WTC11 (cell line): ENCODE measurements at regions not wholly inside any gene's neighbourhood (a gene's known extent, or its start where the extent isn't known, plus 50 kb on each side); places are given as distances from the start of the nearest gene placed in this dataset.

Source experiments
- ATAC-seq: fragments of 200-7000 bp; cut with Tn5 transposase; 2 replicates; pipeline ENCODE4 v1.10.0; 2021; ENCODE audit warnings: mild to moderate bottlenecking, moderate library complexity
- CTCF ChIA-PET: fragments of 300-600 bp; sonication (Branson Sonifier 250); formaldehyde crosslinking; loops from one replicate; lab custom pipeline; 2021; ENCODE audit warnings: antibody characterized with exemption; lab: Charles Lee
- POLR2A ChIA-PET: fragments of 350-600 bp; sonication (Branson Sonifier 250); formaldehyde crosslinking; loops from one replicate; lab custom pipeline; 2021; ENCODE audit warnings: antibody characterized with exemption; lab: Charles Lee
- DNase-seq: peaks from one replicate; pipeline ENCODE4 v3.0.0; 2021; ENCODE audit warnings: low spot score
- H3K27ac Mint-ChIP-seq: 2 replicates; pipeline ENCODE4 v1.8.0; 2021; ENCODE audit warnings: mixed read lengths
- H3K27me3 Mint-ChIP-seq: 2 replicates; pipeline ENCODE4 v1.8.0; 2021; ENCODE audit warnings: low read depth, mild to moderate bottlenecking, moderate library complexity, mixed read lengths
- H3K36me3 Mint-ChIP-seq: 2 replicates; pipeline ENCODE4 v1.8.0; 2021; ENCODE audit warnings: mixed read lengths
- H3K4me1 Mint-ChIP-seq: 2 replicates; pipeline ENCODE4 v1.8.0; 2022; ENCODE audit warnings: mixed read lengths
- H3K4me3 Mint-ChIP-seq: 2 replicates; pipeline ENCODE4 v1.8.0; 2021; ENCODE audit warnings: mild to moderate bottlenecking, moderate library complexity, mixed read lengths
- H3K9me3 Mint-ChIP-seq: 2 replicates; pipeline ENCODE4 v1.8.0; 2021; ENCODE audit warnings: mixed read lengths
- EMX1 ChIP-seq: fragments of 250-450 bp; sonication (Bioruptor Pico); IDR thresholded peaks from 2 replicates; pipeline ENCODE4 v1.8.0; 2021; ENCODE audit warnings: mild to moderate bottlenecking
- ESRRA ChIP-seq: sonication (generic); formaldehyde crosslinking; IDR thresholded peaks from 2 replicates; pipeline ENCODE4 v1.8.1; 2022; ENCODE audit warnings: mild to moderate bottlenecking, missing genetic modification reagents, borderline replicate concordance
- ETV6 ChIP-seq: sonication (generic); formaldehyde crosslinking; IDR thresholded peaks from 2 replicates; pipeline ENCODE4 v1.8.1; 2022; ENCODE audit warnings: mild to moderate bottlenecking, missing genetic modification reagents
- GTF2I ChIP-seq: fragments of 250-450 bp; sonication (Bioruptor Pico); conservative IDR thresholded peaks from 2 replicates; pipeline ENCODE4 v1.4.0; 2021; ENCODE audit warnings: mild to moderate bottlenecking
- NFATC4 ChIP-seq: fragments of 250-450 bp; sonication (Bioruptor Pico); IDR thresholded peaks from 2 replicates; pipeline ENCODE4 v1.9.0; 2021; ENCODE audit warnings: mild to moderate bottlenecking
- NR1H2 ChIP-seq: sonication (generic); formaldehyde crosslinking; IDR thresholded peaks from 2 replicates; pipeline ENCODE4 v1.9.0; 2021; ENCODE audit warnings: mild to moderate bottlenecking, moderate library complexity, missing genetic modification reagents
- NR3C1 ChIP-seq: sonication (generic); formaldehyde crosslinking; conservative IDR thresholded peaks from 2 replicates; pipeline ENCODE4 v1.8.1; 2023; ENCODE audit warnings: low read depth, mild to moderate bottlenecking, missing genetic modification reagents
- SMAD3 ChIP-seq: sonication (generic); formaldehyde crosslinking; IDR thresholded peaks from 2 replicates; pipeline ENCODE4 v1.8.0; 2022; ENCODE audit warnings: missing genetic modification reagents, mild to moderate bottlenecking, borderline replicate concordance
- SOX15 ChIP-seq: fragments of 250-450 bp; sonication (Bioruptor Pico); IDR thresholded peaks from 2 replicates; pipeline ENCODE4 v1.9.0; 2021; ENCODE audit warnings: mild to moderate bottlenecking
- ZBTB21 ChIP-seq: sonication (generic); formaldehyde crosslinking; IDR thresholded peaks from 2 replicates; pipeline ENCODE4 v1.8.1; 2023; ENCODE audit warnings: mild to moderate bottlenecking, missing genetic modification reagents, borderline replicate concordance
- ZNF219 ChIP-seq: sonication (generic); formaldehyde crosslinking; IDR thresholded peaks from 2 replicates; pipeline ENCODE4 v1.8.0; 2023; ENCODE audit warnings: missing genetic modification reagents, mild to moderate bottlenecking, borderline replicate concordance
- ZNF317 ChIP-seq: sonication (generic); formaldehyde crosslinking; IDR thresholded peaks from 2 replicates; pipeline ENCODE4 v1.8.1; 2023; ENCODE audit warnings: low read depth, mild to moderate bottlenecking, moderate library complexity, missing genetic modification reagents, borderline replicate concordance
- ZNF416 ChIP-seq: fragments of 250-450 bp; sonication (Bioruptor Pico); IDR thresholded peaks from 2 replicates; pipeline ENCODE4 v1.9.0; 2021; ENCODE audit warnings: mild to moderate bottlenecking, inconsistent platforms
- ZNF671 ChIP-seq: fragments of 250-450 bp; sonication (Bioruptor Pico); IDR thresholded peaks from 2 replicates; pipeline ENCODE4 v1.8.0; 2021; ENCODE audit warnings: mild to moderate bottlenecking
- TF ChIP-seq, protein P1 (sequence below): fragments of 250-450 bp; sonication (Bioruptor Pico); IDR thresholded peaks from 2 replicates; pipeline ENCODE4 v1.9.0; 2021; ENCODE audit warnings: moderate library complexity, mild to moderate bottlenecking, inconsistent platforms, borderline replicate concordance
- TF ChIP-seq, protein P2 (sequence below): sonication (generic); formaldehyde crosslinking; IDR thresholded peaks from 2 replicates; pipeline ENCODE4 v1.8.1; 2023; ENCODE audit warnings: mild to moderate bottlenecking, missing genetic modification reagents, moderate library complexity
- TF ChIP-seq, protein P3 (sequence below): sonication (generic); formaldehyde crosslinking; IDR thresholded peaks from 2 replicates; pipeline ENCODE4 v1.8.0; 2023; ENCODE audit warnings: missing genetic modification reagents
- TF ChIP-seq, protein P4 (sequence below): sonication (generic); formaldehyde crosslinking; conservative IDR thresholded peaks from 2 replicates; pipeline ENCODE4 v1.8.1; 2022; ENCODE audit warnings: mild to moderate bottlenecking, missing genetic modification reagents
- TF ChIP-seq, protein P5 (sequence below): sonication (generic); formaldehyde crosslinking; IDR thresholded peaks from 2 replicates; pipeline ENCODE4 v1.8.1; 2023; ENCODE audit warnings: mild to moderate bottlenecking, missing genetic modification reagents, borderline replicate concordance
- TF ChIP-seq, protein P6 (sequence below): sonication (generic); formaldehyde crosslinking; IDR thresholded peaks from 2 replicates; pipeline ENCODE4 v1.8.0; 2023; ENCODE audit warnings: missing genetic modification reagents, mild to moderate bottlenecking, borderline replicate concordance
- TF ChIP-seq, protein P7 (sequence below): sonication (generic); formaldehyde crosslinking; IDR thresholded peaks from 2 replicates; pipeline ENCODE4 v1.8.1; 2022; ENCODE audit warnings: low read depth, mild to moderate bottlenecking, moderate library complexity, missing genetic modification reagents, borderline replicate concordance
- TF ChIP-seq, protein P8 (sequence below): sonication (generic); formaldehyde crosslinking; IDR thresholded peaks from 2 replicates; pipeline ENCODE4 v1.8.0; 2022; ENCODE audit warnings: mild to moderate bottlenecking, missing genetic modification reagents

DNA sequence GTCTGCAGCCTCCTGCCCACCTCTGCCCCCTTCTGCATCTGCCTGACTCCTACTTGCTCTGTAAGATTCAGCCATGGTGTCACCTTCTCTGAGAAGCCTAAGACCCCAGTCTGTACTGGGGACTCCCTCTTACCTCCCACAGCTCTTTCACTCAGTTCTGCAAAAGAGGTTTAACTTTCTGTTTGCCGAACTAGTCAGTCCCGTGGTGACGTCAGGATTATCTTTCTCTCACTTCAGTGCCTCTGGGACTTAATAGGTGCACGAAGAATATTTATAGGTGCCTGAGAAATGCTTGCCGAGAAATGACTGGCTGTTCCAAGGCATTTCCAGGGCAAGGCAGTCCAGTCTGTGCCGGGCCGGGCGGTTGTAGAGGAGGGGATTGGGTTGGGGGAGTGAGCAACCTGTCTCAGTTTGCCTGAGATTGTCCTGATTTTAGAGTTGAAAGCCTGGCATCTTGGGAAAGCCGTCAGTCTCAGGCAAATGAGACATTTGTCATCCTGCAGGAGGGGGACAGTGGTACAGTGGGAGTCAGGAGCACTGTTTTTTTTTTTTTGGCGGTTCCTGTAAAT lies 227.5 kb upstream of the NPVF start (continued):
- TF ChIP-seq, protein P1, sequence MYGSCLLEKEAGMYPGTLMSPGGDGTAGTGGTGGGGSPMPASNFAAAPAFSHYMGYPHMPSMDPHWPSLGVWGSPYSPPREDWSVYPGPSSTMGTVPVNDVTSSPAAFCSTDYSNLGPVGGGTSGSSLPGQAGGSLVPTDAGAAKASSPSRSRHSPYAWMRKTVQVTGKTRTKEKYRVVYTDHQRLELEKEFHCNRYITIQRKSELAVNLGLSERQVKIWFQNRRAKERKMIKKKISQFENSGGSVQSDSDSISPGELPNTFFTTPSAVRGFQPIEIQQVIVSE (CRISPR knock-in tag), result no peak
- no peak for TF ChIP-seq SMAD3 (CRISPR knock-in tag)
- TF ChIP-seq, protein P2, sequence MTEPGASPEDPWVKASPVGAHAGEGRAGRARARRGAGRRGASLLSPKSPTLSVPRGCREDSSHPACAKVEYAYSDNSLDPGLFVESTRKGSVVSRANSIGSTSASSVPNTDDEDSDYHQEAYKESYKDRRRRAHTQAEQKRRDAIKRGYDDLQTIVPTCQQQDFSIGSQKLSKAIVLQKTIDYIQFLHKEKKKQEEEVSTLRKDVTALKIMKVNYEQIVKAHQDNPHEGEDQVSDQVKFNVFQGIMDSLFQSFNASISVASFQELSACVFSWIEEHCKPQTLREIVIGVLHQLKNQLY (CRISPR knock-in tag), result no peak
- TF ChIP-seq ZNF416 (CRISPR knock-in tag), result no peak
- TF ChIP-seq EMX1 (CRISPR knock-in tag), result no peak
- no peak for TF ChIP-seq SOX15 (CRISPR knock-in tag)
- TF ChIP-seq, protein P3, sequence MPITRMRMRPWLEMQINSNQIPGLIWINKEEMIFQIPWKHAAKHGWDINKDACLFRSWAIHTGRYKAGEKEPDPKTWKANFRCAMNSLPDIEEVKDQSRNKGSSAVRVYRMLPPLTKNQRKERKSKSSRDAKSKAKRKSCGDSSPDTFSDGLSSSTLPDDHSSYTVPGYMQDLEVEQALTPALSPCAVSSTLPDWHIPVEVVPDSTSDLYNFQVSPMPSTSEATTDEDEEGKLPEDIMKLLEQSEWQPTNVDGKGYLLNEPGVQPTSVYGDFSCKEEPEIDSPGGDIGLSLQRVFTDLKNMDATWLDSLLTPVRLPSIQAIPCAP (CRISPR knock-in tag), result no peak
- no peak for TF ChIP-seq ZNF219 (CRISPR knock-in tag)
- no peak for TF ChIP-seq ETV6
- TF ChIP-seq NR1H2, result no peak
- no peak for TF ChIP-seq ZNF317 (CRISPR knock-in tag)
- no peak for TF ChIP-seq GTF2I
- TF ChIP-seq, protein P4, sequence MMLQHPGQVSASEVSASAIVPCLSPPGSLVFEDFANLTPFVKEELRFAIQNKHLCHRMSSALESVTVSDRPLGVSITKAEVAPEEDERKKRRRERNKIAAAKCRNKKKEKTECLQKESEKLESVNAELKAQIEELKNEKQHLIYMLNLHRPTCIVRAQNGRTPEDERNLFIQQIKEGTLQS (CRISPR knock-in tag), result no peak

DNA sequence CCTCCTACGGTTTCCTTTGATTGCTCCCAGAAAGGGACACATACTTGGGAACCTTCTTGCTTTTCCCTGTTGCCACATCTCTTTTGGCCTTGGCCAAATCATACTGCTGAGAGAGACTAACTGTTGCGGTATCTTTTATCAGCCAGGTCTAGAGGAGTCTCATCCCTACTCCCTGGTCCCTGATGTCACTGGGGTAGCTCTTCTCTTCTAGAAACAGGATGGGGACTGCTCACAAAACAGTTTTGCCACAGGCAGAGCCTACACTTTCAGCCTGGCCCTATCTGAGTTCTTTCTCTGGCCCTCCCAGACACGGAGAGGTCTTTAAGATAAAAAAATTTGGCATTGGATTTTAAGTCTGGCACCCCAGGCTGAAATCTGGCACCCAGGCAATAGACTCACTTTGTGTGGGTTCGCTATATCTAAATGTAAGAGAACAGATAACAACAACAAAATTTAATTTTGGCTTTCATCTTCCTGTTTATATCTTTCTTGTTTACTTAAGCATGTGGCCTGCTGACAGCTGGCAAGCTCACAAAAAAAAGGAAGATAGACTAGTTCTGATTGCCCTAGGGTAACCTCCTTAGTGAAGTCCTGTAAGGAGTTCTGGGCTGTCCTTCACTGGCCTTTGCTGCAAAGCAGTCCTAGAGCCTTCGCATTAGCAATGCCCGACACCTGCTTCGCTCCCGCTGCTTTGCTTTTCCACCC lies 228.3 kb upstream of the NPVF start:
- ATAC-seq (no peak), DNase-seq (peak; percentile 13)
- ChIA-PET CTCF (interaction anchor here (0.9 kb wide), 1 partner anchor 108 kb away, joined by 3 read pairs; no protein-coding TSS in a partner anchor), POLR2A (no interaction called here)
- peaks cover 19% of the 10 kb centered on the region for H3K4me1 Mint-ChIP-seq
- no peak overlapping the region for H3K27ac Mint-ChIP-seq
- no peak overlapping the region for H3K4me3 Mint-ChIP-seq
- no peaks in the 10 kb centered on the region for H3K9me3 Mint-ChIP-seq
- H3K27me3 Mint-ChIP-seq, result peaks cover 2% of the 10 kb centered on the region; the same call in 1 of the 2 replicates
- no peaks in the 10 kb centered on the region for H3K36me3 Mint-ChIP-seq
- TF ChIP-seq, protein P5, sequence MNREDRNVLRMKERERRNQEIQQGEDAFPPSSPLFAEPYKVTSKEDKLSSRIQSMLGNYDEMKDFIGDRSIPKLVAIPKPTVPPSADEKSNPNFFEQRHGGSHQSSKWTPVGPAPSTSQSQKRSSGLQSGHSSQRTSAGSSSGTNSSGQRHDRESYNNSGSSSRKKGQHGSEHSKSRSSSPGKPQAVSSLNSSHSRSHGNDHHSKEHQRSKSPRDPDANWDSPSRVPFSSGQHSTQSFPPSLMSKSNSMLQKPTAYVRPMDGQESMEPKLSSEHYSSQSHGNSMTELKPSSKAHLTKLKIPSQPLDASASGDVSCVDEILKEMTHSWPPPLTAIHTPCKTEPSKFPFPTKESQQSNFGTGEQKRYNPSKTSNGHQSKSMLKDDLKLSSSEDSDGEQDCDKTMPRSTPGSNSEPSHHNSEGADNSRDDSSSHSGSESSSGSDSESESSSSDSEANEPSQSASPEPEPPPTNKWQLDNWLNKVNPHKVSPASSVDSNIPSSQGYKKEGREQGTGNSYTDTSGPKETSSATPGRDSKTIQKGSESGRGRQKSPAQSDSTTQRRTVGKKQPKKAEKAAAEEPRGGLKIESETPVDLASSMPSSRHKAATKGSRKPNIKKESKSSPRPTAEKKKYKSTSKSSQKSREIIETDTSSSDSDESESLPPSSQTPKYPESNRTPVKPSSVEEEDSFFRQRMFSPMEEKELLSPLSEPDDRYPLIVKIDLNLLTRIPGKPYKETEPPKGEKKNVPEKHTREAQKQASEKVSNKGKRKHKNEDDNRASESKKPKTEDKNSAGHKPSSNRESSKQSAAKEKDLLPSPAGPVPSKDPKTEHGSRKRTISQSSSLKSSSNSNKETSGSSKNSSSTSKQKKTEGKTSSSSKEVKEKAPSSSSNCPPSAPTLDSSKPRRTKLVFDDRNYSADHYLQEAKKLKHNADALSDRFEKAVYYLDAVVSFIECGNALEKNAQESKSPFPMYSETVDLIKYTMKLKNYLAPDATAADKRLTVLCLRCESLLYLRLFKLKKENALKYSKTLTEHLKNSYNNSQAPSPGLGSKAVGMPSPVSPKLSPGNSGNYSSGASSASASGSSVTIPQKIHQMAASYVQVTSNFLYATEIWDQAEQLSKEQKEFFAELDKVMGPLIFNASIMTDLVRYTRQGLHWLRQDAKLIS, result no peak
- TF ChIP-seq NR3C1 (CRISPR knock-in tag), result no peak
- TF ChIP-seq ESRRA, result no peak
- TF ChIP-seq NR1H2, result no peak
- TF ChIP-seq ZNF671 (CRISPR knock-in tag), result no peak
- TF ChIP-seq NFATC4, result no peak
- no peak for TF ChIP-seq ZBTB21 (CRISPR knock-in tag)
- TF ChIP-seq, protein P6, sequence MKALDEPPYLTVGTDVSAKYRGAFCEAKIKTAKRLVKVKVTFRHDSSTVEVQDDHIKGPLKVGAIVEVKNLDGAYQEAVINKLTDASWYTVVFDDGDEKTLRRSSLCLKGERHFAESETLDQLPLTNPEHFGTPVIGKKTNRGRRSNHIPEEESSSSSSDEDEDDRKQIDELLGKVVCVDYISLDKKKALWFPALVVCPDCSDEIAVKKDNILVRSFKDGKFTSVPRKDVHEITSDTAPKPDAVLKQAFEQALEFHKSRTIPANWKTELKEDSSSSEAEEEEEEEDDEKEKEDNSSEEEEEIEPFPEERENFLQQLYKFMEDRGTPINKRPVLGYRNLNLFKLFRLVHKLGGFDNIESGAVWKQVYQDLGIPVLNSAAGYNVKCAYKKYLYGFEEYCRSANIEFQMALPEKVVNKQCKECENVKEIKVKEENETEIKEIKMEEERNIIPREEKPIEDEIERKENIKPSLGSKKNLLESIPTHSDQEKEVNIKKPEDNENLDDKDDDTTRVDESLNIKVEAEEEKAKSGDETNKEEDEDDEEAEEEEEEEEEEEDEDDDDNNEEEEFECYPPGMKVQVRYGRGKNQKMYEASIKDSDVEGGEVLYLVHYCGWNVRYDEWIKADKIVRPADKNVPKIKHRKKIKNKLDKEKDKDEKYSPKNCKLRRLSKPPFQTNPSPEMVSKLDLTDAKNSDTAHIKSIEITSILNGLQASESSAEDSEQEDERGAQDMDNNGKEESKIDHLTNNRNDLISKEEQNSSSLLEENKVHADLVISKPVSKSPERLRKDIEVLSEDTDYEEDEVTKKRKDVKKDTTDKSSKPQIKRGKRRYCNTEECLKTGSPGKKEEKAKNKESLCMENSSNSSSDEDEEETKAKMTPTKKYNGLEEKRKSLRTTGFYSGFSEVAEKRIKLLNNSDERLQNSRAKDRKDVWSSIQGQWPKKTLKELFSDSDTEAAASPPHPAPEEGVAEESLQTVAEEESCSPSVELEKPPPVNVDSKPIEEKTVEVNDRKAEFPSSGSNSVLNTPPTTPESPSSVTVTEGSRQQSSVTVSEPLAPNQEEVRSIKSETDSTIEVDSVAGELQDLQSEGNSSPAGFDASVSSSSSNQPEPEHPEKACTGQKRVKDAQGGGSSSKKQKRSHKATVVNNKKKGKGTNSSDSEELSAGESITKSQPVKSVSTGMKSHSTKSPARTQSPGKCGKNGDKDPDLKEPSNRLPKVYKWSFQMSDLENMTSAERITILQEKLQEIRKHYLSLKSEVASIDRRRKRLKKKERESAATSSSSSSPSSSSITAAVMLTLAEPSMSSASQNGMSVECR (CRISPR knock-in tag), result no peak
- TF ChIP-seq, protein P7, sequence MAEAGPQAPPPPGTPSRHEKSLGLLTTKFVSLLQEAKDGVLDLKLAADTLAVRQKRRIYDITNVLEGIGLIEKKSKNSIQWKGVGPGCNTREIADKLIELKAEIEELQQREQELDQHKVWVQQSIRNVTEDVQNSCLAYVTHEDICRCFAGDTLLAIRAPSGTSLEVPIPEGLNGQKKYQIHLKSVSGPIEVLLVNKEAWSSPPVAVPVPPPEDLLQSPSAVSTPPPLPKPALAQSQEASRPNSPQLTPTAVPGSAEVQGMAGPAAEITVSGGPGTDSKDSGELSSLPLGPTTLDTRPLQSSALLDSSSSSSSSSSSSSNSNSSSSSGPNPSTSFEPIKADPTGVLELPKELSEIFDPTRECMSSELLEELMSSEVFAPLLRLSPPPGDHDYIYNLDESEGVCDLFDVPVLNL (CRISPR knock-in tag), result no peak
- TF ChIP-seq, protein P8, sequence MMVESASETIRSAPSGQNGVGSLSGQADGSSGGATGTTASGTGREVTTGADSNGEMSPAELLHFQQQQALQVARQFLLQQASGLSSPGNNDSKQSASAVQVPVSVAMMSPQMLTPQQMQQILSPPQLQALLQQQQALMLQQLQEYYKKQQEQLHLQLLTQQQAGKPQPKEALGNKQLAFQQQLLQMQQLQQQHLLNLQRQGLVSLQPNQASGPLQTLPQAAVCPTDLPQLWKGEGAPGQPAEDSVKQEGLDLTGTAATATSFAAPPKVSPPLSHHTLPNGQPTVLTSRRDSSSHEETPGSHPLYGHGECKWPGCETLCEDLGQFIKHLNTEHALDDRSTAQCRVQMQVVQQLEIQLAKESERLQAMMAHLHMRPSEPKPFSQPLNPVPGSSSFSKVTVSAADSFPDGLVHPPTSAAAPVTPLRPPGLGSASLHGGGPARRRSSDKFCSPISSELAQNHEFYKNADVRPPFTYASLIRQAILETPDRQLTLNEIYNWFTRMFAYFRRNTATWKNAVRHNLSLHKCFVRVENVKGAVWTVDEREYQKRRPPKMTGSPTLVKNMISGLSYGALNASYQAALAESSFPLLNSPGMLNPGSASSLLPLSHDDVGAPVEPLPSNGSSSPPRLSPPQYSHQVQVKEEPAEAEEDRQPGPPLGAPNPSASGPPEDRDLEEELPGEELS (CRISPR knock-in tag), result no peak
